GM23338 (cell line): ENCODE measurements at regions not wholly inside any gene's neighbourhood (a gene's known extent, or its start where the extent isn't known, plus 50 kb on each side); places are given as distances from the start of the nearest gene placed in this dataset.

Experiments
- ATAC-seq: fragments of 200-7000 bp; cut with Tn5 transposase; 3 replicates; pipeline ENCODE4 v1.9.1; 2020
- DNase-seq: peaks from one replicate; pipeline ENCODE4 v3.0.0-alpha.2; 2015; ENCODE audit warnings: low spot score
- H2AFZ ChIP-seq: fragments of 200-600 bp; sonication (generic); 2 replicates; pipeline ENCODE4 v1.8.0; 2016; ENCODE audit warnings: antibody characterized with exemption, mild to moderate bottlenecking, moderate library complexity
- H3F3A ChIP-seq: fragments of 200-600 bp; sonication (generic); replicated peaks from 2 replicates; pipeline ENCODE4 v1.8.0; 2017; ENCODE audit warnings: antibody characterized with exemption, mixed run types, low read depth
- H3K27ac ChIP-seq: fragments of 200-600 bp; sonication (generic); 2 replicates; pipeline ENCODE4 v1.6.1; 2016; ENCODE audit warnings: low read depth
- H3K27me3 ChIP-seq: fragments of 200-600 bp; sonication (generic); 2 replicates; pipeline ENCODE4 v1.8.0; 2016; ENCODE audit warnings: mild to moderate bottlenecking, mixed run types, moderate library complexity; ENCODE audit not compliant: insufficient read depth
- H3K36me3 ChIP-seq: fragments of 200-600 bp; sonication (generic); 2 replicates; pipeline ENCODE4 v1.8.0; 2016; ENCODE audit warnings: mild to moderate bottlenecking; ENCODE audit not compliant: insufficient read depth
- H3K4me1 ChIP-seq: fragments of 200-600 bp; sonication (generic); 2 replicates; pipeline ENCODE4 v1.8.0; 2016; ENCODE audit warnings: mild to moderate bottlenecking, moderate library complexity; ENCODE audit not compliant: insufficient read depth
- H3K4me2 ChIP-seq: fragments of 200-600 bp; sonication (generic); 2 replicates; pipeline ENCODE4 v1.7.1; 2017; ENCODE audit warnings: mixed run types
- H3K4me3 ChIP-seq: fragments of 200-600 bp; sonication (generic); 2 replicates; pipeline ENCODE4 v1.6.1; 2016; ENCODE audit warnings: mixed run types
- H3K79me2 ChIP-seq: fragments of 200-600 bp; sonication (generic); replicated peaks from 2 replicates; pipeline ENCODE4 v1.8.0; 2017; ENCODE audit warnings: mild to moderate bottlenecking; ENCODE audit not compliant: insufficient read depth
- H3K9me2 ChIP-seq: fragments of 200-600 bp; sonication (generic); 2 replicates; pipeline ENCODE4 v1.8.0; 2017; ENCODE audit not compliant: insufficient read depth
- H4K20me1 ChIP-seq: fragments of 200-600 bp; sonication (generic); replicated peaks from 2 replicates; pipeline ENCODE4 v1.8.0; 2017; ENCODE audit warnings: mild to moderate bottlenecking; ENCODE audit not compliant: insufficient read depth
- H3K27ac Mint-ChIP-seq: 2 replicates; pipeline ENCODE4 v1.8.0; 2020; ENCODE audit warnings: inconsistent platforms, mild to moderate bottlenecking, moderate library complexity, mixed read lengths
- H3K27me3 Mint-ChIP-seq: 3 replicates; pipeline ENCODE4 v1.8.0; 2022; ENCODE audit warnings: low read depth, mild to moderate bottlenecking, moderate library complexity, mixed read lengths, inconsistent platforms; ENCODE audit not compliant: insufficient read depth, poor library complexity
- H3K36me3 Mint-ChIP-seq: 3 replicates; pipeline ENCODE4 v1.8.0; 2021; ENCODE audit warnings: low read depth, mild to moderate bottlenecking, inconsistent platforms, moderate library complexity, mixed read lengths
- H3K4me1 Mint-ChIP-seq: 3 replicates; pipeline ENCODE4 v1.8.0; 2020; ENCODE audit warnings: mild to moderate bottlenecking, inconsistent platforms, mixed read lengths
- H3K4me3 Mint-ChIP-seq: 3 replicates; pipeline ENCODE4 v1.8.0; 2021; ENCODE audit warnings: moderate library complexity, mild to moderate bottlenecking, inconsistent platforms, mixed read lengths
- H3K9me3 Mint-ChIP-seq: 3 replicates; pipeline ENCODE4 v1.8.0; 2020; ENCODE audit warnings: moderate library complexity, mild to moderate bottlenecking, inconsistent platforms, mixed read lengths
- EZH2phosphoT487 ChIP-seq: fragments of 200-600 bp; sonication (generic); IDR thresholded peaks from one replicate; pipeline ENCODE4 v1.8.1; 2018; ENCODE audit warnings: antibody characterized with exemption; ENCODE audit not compliant: unreplicated experiment
- JUNB ChIP-seq: IDR thresholded peaks from one replicate; pipeline ENCODE4 v1.6.1; 2016; ENCODE audit warnings: antibody characterized with exemption; ENCODE audit not compliant: unreplicated experiment
- STAT1 ChIP-seq: IDR thresholded peaks from one replicate; pipeline ENCODE4 v1.6.1; 2016; ENCODE audit warnings: antibody characterized with exemption; ENCODE audit not compliant: unreplicated experiment
- ZNF114 ChIP-seq: fragments of 250-450 bp; sonication (Bioruptor Pico); IDR thresholded peaks from 2 replicates; pipeline ENCODE4 v1.5.0; 2020; ENCODE audit warnings: mild to moderate bottlenecking, moderate library complexity
- ZNF331 ChIP-seq: fragments of 250-450 bp; sonication (Bioruptor Pico); IDR thresholded peaks from 2 replicates; pipeline ENCODE4 v1.5.0; 2020; ENCODE audit warnings: low read depth, mild to moderate bottlenecking, moderate library complexity
- TF ChIP-seq, protein P1 (sequence below): fragments of 250-450 bp; sonication (Bioruptor Pico); IDR thresholded peaks from 2 replicates; pipeline ENCODE4 v1.5.0; 2020; ENCODE audit warnings: mild to moderate bottlenecking, moderate library complexity
- TF ChIP-seq, protein P2 (sequence below), 2 experiments: fragments of 200-600 bp in 1 of 2; sonication (generic) in 1 of 2; conservative IDR thresholded peaks; 2 replicates each; pipeline versions ENCODE4 v1.5.1 to v1.6.1; 2016 to 2017; ENCODE audit warnings: antibody characterized with exemption in 2 of 2, low read depth in 2 of 2, mild to moderate bottlenecking in 2 of 2, moderate library complexity in 1 of 2
- TF ChIP-seq, protein P3 (sequence below): IDR thresholded peaks from 2 replicates; pipeline ENCODE4 v1.6.1; 2016; ENCODE audit warnings: antibody characterized with exemption

DNA sequence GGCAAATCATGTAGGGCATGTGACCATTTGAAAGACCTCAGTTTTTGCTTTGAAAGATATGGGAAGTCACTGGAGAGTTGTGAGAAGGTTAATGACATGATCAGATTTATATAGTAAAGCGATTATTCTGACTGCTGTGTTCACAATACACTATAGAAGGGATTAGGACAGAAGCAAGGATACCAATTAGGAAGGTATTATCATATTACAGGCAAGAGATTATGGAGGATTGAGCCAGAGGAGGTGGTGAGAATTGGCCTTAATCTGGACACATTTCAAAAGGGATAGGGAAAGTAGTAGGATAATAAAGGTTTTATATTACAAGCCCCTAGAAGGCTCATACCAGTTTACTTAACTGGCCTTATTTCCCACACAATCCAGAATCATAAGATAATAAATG, 124.9 kb upstream of the POF1B start:
- Mint-ChIP-seq H3K9me3 (no peaks in the 10 kb centered on the region), H3K27me3 (no peaks in the 10 kb centered on the region), H3K36me3 (no peaks in the 10 kb centered on the region), H3K4me3 (no peak overlapping the region), H3K27ac (no peak overlapping the region), H3K4me1 (no peaks in the 10 kb centered on the region)
- no peaks in the 10 kb centered on the region for H4K20me1 ChIP-seq
- H3K4me3 ChIP-seq, result no peak overlapping the region
- H3K9me2 ChIP-seq, result no peaks in the 10 kb centered on the region
- no peak for ATAC-seq
- DNase-seq, result no peak
- H3K36me3 ChIP-seq, result no peaks in the 10 kb centered on the region
- H3K27ac ChIP-seq, result no peak overlapping the region
- H3K27me3 ChIP-seq, result no peaks in the 10 kb centered on the region
- H3K4me1 ChIP-seq, result no peaks in the 10 kb centered on the region
- no peak overlapping the region for H3K4me2 ChIP-seq
- H3F3A ChIP-seq, result no peaks in the 10 kb centered on the region
- TF ChIP-seq ZNF114 (CRISPR knock-in tag) (no peak), EZH2phosphoT487 (no peak)
- no peaks in the 10 kb centered on the region for H3K79me2 ChIP-seq
- no peak overlapping the region for H2AFZ ChIP-seq

DNA sequence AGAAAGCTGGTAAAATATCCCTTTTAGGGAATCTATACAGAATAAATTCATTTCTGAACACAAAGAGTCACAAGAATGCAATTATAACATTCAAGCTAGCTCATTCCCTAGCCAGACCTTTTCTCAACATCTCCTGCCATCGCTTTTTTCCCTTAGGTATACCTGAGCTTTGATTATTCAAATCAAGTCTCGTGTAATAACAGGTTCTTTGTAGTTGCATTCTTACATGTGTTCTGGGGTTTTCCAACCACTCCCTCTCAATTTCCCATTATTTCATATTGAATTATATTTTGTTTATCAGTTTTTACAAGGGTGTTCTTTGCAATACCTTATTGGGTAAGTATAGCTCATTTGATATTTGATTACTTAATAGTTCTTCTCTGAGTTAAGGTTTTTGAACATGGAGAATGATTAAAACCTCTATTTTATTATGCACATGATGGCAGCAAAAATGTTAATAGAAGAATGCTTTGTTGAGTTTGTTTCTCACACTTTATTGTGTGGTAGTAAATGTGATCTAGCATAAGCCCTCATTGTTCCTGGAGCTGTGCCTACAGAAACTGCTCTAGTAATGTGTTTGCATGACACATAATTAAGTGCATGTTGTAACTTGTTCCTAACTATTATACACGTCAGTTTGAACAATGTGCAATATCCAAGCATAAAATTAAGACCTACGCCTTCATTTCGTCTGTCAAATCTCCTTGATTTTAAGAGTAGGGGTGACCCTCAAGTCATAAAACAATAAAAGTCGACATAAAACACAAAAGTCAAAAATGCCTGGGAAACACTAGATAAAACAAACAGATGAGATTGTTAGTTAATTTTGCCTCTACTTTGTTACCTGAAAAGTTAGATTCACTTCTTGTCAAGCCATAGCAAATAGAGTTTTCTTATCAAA, 124.0 kb upstream of the POF1B start:
- no peak overlapping the region for H3K4me2 ChIP-seq
- TF ChIP-seq JUNB, result no peak
- TF ChIP-seq STAT1, result no peak
- TF ChIP-seq, protein P1, sequence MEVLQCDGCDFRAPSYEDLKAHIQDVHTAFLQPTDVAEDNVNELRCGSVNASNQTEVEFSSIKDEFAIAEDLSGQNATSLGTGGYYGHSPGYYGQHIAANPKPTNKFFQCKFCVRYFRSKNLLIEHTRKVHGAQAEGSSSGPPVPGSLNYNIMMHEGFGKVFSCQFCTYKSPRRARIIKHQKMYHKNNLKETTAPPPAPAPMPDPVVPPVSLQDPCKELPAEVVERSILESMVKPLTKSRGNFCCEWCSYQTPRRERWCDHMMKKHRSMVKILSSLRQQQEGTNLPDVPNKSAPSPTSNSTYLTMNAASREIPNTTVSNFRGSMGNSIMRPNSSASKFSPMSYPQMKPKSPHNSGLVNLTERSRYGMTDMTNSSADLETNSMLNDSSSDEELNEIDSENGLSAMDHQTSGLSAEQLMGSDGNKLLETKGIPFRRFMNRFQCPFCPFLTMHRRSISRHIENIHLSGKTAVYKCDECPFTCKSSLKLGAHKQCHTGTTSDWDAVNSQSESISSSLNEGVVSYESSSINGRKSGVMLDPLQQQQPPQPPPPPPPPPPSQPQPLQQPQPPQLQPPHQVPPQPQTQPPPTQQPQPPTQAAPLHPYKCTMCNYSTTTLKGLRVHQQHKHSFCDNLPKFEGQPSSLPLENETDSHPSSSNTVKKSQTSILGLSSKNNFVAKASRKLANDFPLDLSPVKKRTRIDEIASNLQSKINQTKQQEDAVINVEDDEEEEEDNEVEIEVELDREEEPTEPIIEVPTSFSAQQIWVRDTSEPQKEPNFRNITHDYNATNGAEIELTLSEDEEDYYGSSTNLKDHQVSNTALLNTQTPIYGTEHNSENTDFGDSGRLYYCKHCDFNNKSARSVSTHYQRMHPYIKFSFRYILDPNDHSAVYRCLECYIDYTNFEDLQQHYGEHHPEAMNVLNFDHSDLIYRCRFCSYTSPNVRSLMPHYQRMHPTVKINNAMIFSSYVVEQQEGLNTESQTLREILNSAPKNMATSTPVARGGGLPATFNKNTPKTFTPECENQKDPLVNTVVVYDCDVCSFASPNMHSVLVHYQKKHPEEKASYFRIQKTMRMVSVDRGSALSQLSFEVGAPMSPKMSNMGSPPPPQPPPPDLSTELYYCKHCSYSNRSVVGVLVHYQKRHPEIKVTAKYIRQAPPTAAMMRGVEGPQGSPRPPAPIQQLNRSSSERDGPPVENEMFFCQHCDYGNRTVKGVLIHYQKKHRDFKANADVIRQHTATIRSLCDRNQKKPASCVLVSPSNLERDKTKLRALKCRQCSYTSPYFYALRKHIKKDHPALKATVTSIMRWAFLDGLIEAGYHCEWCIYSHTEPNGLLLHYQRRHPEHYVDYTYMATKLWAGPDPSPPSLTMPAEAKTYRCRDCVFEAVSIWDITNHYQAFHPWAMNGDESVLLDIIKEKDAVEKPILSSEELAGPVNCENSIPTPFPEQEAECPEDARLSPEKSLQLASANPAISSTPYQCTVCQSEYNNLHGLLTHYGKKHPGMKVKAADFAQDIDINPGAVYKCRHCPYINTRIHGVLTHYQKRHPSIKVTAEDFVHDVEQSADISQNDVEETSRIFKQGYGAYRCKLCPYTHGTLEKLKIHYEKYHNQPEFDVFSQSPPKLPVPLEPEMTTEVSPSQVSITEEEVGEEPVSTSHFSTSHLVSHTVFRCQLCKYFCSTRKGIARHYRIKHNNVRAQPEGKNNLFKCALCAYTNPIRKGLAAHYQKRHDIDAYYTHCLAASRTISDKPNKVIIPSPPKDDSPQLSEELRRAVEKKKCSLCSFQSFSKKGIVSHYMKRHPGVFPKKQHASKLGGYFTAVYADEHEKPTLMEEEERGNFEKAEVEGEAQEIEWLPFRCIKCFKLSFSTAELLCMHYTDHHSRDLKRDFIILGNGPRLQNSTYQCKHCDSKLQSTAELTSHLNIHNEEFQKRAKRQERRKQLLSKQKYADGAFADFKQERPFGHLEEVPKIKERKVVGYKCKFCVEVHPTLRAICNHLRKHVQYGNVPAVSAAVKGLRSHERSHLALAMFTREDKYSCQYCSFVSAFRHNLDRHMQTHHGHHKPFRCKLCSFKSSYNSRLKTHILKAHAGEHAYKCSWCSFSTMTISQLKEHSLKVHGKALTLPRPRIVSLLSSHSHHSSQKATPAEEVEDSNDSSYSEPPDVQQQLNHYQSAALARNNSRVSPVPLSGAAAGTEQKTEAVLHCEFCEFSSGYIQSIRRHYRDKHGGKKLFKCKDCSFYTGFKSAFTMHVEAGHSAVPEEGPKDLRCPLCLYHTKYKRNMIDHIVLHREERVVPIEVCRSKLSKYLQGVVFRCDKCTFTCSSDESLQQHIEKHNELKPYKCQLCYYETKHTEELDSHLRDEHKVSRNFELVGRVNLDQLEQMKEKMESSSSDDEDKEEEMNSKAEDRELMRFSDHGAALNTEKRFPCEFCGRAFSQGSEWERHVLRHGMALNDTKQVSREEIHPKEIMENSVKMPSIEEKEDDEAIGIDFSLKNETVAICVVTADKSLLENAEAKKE (CRISPR knock-in tag), result no peak
- no peak for TF ChIP-seq ZNF331
- TF ChIP-seq, protein P2, sequence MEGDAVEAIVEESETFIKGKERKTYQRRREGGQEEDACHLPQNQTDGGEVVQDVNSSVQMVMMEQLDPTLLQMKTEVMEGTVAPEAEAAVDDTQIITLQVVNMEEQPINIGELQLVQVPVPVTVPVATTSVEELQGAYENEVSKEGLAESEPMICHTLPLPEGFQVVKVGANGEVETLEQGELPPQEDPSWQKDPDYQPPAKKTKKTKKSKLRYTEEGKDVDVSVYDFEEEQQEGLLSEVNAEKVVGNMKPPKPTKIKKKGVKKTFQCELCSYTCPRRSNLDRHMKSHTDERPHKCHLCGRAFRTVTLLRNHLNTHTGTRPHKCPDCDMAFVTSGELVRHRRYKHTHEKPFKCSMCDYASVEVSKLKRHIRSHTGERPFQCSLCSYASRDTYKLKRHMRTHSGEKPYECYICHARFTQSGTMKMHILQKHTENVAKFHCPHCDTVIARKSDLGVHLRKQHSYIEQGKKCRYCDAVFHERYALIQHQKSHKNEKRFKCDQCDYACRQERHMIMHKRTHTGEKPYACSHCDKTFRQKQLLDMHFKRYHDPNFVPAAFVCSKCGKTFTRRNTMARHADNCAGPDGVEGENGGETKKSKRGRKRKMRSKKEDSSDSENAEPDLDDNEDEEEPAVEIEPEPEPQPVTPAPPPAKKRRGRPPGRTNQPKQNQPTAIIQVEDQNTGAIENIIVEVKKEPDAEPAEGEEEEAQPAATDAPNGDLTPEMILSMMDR (conservative IDR thresholded peaks at IDR 0.05; ENCODE audit: low read depth in 2 of 2), result no peak
- TF ChIP-seq, protein P3, sequence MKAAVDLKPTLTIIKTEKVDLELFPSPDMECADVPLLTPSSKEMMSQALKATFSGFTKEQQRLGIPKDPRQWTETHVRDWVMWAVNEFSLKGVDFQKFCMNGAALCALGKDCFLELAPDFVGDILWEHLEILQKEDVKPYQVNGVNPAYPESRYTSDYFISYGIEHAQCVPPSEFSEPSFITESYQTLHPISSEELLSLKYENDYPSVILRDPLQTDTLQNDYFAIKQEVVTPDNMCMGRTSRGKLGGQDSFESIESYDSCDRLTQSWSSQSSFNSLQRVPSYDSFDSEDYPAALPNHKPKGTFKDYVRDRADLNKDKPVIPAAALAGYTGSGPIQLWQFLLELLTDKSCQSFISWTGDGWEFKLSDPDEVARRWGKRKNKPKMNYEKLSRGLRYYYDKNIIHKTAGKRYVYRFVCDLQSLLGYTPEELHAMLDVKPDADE, result no peak
- no peak for TF ChIP-seq ZNF114 (CRISPR knock-in tag)
- TF ChIP-seq EZH2phosphoT487, result no peak

More for the DNA sequence above, 124.0 kb upstream of the POF1B start:
- no peak for ATAC-seq
- Mint-ChIP-seq H3K4me3 (no peak overlapping the region), H3K4me1 (no peaks in the 10 kb centered on the region), H3K36me3 (no peaks in the 10 kb centered on the region), H3K27ac (no peak overlapping the region), H3K9me3 (no peaks in the 10 kb centered on the region), H3K27me3 (no peaks in the 10 kb centered on the region)
- Histone ChIP-seq H3K79me2 (no peaks in the 10 kb centered on the region), H4K20me1 (no peaks in the 10 kb centered on the region), H3K9me2 (no peaks in the 10 kb centered on the region), H3K36me3 (no peaks in the 10 kb centered on the region), H3K27ac (no peak overlapping the region), H3K4me3 (no peak overlapping the region), H3K27me3 (no peaks in the 10 kb centered on the region), H2AFZ (no peak overlapping the region), H3K4me1 (no peaks in the 10 kb centered on the region), H3F3A (no peaks in the 10 kb centered on the region)
- no peak for DNase-seq
